Ishikawa (cell line): ENCODE measurements at regions not wholly inside any gene's neighbourhood (a gene's known extent, or its start where the extent isn't known, plus 50 kb on each side); places are given as distances from the start of the nearest gene placed in this dataset.

Source experiments
- CREB1 ChIP-seq: IDR thresholded peaks from 2 replicates; pipeline ENCODE4 v1.6.1; 2012; ENCODE audit warnings: low read depth
- EP300 ChIP-seq: IDR thresholded peaks from 2 replicates; pipeline ENCODE4 v1.6.1; 2012; ENCODE audit warnings: borderline replicate concordance
- MAX ChIP-seq: IDR thresholded peaks from 2 replicates; pipeline ENCODE4 v1.6.1; 2012
- NFIC ChIP-seq: IDR thresholded peaks from 2 replicates; pipeline ENCODE4 v1.6.1; 2012
- REST ChIP-seq: IDR thresholded peaks from 2 replicates; pipeline ENCODE4 v1.6.1; 2012; ENCODE audit warnings: low read depth, mild to moderate bottlenecking
- TAF1 ChIP-seq: IDR thresholded peaks from 2 replicates; pipeline ENCODE4 v1.6.1; 2012; ENCODE audit warnings: low read depth, mild to moderate bottlenecking
- YY1 ChIP-seq: IDR thresholded peaks from 2 replicates; pipeline ENCODE4 v1.6.1; 2012; ENCODE audit warnings: low read depth
- ZBTB7A ChIP-seq: IDR thresholded peaks from 2 replicates; pipeline ENCODE4 v1.6.1; 2012; ENCODE audit warnings: low read depth

- TF ChIP-seq REST (no peak), YY1 (no peak), TAF1 (no peak), EP300 (no peak), ZBTB7A (no peak), NFIC (no peak), MAX (no peak), CREB1 (no peak)
These were observed 109.7 kb downstream of the VEGFA start for GRCh38 chr6:43879722-43880121.
